HG03066 (cell line): ENCODE measurements at regions not wholly inside any gene's neighbourhood (a gene's known extent, or its start where the extent isn't known, plus 50 kb on each side); places are given as distances from the start of the nearest gene placed in this dataset.
A peak's percentile ranks its signal among the peaks of the same experiment; 100 is the strongest.

Source experiments
- ATAC-seq: cut with Tn5 transposase; IDR thresholded peaks from one replicate; pipeline ENCODE4 v1.9.1; 2021; ENCODE audit warnings: low read depth; ENCODE audit not compliant: unreplicated experiment

DNA sequence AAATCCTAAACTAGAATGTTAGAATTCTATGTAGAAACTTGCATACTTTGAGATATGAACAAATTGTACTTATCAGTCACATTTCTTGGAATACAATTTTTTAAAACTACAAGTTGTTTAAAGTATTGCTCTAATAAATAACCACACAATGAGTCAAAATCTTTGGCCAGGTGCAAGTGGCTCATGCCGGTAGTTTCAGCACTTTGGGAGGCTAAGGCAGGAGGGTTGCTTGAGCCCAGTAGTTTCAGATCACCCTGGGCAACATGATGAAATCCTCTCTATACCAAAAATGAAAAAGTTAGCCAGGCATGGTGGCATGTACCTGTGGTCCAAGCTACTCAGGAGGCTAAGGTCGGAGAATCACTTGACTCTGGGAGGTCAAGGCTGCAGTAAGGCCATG lies 257.8 kb downstream of the COX7C start:
- no peak for ATAC-seq

DNA sequence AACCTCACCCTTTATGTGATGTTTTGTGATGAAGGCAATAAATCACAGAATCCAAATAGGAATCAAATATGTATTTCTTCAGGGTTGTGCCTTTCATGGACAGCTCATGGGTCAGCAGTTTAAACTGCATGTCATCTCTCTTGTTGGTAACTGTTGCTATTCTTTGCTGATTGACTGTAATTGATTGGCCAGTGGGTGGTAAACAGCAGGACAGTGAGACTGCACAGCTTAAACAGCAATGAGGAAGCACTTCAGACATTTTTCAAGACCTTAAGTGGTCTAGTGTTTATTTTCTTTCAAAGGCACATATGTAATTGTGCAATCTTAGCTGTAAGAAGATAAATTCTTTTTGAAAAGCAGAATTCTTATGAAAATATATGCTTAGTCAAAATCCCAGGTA lies 260.5 kb downstream of the COX7C start:
- no peak for ATAC-seq

DNA sequence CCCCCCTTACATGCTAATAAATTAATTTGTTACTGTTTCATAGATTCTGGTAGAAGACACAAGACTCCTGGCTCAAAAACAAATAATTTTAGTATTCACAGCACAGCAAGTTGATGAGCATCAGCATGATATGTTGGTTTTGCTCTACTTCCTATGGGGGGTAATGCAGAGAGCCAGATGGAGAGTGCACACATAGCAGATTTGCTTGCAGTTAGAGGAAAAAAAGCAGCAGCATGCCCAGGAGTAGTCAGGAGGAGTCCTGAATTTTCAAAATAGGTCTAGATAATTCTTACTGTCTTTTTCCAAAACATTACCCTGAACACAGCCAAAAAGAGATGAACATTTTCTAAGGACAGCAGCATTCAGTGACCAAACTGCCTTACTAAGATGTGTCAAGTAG lies 261.3 kb downstream of the COX7C start:
- no peak for ATAC-seq

DNA sequence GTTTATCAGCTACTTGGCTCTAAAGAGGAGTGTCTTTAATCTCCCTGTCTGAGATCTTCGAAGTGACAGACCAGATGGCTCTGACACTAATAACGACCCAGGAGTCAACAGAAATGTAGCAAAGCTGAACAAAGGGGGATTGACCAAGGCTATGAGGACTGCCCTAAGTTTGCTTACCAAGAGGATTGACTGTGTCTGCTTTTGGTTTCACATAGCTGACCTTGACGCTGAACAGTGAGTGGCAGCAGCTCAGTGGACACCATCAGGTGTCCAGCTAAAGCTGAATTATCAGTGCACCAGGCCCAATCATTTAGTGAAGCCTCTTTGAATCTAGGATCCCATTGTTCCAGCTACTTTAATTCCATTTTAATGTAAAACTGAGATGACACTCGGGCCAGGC lies 262.6 kb downstream of the COX7C start:
- ATAC-seq, result no peak

DNA sequence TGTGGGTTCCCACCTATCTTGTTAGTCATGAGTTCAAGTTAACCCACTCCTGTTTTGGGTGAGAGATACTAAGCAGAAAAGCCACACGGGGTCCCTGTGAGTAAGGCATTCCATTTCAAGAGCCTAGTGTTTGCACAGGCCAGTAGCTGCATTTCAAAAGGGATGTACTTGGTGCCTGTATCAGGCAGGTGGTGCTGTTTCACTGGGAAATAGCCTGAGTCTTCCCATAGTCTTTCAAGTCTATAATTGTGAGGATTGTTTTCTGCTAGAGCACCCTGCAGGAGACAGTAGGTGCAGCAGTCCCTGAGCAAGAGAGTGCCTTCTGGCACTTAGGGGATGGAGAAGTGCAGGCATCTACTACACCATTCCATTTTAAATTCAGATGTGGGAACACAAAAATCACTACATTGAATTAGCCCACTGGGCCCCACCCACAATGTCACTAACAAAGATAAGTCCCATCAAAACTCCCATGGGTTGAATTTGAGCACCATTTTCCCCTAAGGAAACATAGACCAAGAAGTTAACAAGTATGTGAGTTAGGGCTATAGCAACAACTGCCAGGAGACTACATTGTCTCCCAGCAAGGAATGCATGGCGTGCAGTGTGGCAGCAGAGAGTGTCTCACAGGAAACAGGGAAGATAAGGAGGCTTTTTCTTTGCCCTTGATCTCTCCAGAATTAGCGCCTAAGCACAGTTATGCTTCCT lies 263.2 kb downstream of the COX7C start:
- peak; percentile 87 for ATAC-seq

DNA sequence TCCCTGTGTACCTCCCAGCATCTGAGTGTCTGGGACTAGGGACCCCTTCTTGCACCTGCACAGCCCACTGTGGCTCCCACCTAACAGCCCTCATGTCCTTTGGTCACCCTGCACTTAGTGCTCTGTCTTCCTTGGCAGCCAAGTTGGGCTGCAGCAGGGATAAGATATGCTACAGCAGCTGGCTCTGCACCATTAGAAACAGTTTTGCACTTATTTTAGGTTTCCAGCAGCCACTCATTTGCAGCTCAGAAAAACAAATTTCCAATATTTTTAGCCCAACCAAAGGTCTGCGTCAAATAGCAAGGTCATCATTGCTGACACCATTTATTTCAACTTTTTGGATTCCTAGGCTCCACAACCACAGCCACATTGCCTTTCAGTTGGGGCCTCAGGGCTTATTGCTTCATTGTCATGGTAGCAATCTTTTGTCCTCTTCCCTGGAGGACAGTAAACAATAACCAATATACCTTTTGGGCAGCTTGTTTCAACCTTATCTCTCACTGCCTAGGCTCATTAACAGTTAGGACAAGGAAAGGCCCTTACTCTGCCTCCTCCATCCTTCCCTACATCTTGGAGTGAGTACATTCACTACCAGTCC lies 263.9 kb downstream of the COX7C start:
- ATAC-seq, result no peak

DNA sequence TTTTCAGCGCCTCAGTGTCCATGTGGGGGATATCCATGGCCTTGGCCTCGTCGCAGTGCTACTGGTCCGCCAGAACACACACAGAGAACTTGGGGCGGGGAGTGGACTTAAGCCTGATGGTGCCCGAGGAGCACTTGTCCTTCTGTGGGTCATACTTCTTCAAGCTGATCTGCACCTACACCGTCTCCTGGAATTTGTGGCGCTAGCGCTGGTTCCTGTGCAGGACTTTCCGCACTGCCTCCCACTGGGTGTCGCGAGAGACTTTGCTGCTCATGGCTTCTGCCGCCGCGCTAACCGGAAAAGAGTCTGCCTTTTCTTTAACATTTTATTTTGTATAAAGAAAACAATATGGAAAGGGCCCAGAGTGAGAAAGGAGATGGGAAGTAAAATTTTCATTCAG lies 266.9 kb downstream of the COX7C start:
- ATAC-seq, result no peak

DNA sequence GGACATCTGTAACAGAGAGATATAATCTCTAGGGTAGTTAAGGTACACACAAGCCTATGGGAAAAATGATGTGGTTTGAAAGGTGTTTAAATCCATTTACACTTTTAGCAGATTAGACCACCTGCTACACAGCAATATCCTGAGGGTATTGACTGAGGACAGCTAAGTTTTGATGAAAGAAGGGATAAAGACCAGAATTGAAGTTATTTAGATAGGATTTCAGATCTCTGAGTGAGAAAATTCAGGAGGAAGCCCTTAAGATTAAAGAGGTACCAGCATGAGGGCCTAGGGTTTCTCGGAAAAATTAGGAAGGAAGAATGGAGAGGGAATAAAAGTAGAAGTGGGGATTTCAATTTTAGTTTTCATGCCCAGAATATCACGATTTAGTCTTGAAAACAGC lies 267.3 kb downstream of the COX7C start:
- no peak for ATAC-seq

DNA sequence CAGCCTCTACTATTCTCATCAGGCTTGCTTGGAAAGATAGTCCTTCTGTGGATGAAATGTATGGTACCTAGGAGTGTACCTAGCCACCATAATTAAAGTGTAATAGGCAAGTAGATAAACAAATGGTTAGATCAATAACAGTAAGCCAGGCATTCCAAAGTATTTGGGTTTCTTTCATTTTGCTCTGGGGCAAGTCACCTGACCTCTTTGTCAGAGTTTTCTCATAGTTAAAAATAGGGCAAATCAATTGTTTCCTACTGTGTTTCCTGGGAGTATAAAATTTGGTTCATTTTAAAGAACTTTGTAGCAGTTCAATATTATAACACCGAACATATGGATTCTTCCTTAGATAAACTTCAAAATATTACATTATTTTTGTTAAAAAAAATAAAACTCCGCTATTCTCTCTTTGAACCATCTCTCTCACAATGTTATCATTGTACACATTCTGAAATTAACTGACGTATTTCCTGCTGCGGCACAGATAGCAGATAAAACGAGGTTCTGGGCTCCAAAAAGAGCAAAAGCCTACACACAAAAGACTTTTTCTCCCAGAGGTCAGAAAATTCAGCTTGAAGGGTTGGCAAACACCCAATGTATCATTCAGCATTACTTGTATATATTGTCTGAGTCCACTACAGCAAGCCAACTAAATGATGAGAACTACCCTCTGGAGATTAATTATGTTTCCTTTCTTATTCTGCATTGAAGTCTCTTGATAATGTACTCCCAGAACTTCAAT lies 267.9 kb downstream of the COX7C start:
- no peak for ATAC-seq

DNA sequence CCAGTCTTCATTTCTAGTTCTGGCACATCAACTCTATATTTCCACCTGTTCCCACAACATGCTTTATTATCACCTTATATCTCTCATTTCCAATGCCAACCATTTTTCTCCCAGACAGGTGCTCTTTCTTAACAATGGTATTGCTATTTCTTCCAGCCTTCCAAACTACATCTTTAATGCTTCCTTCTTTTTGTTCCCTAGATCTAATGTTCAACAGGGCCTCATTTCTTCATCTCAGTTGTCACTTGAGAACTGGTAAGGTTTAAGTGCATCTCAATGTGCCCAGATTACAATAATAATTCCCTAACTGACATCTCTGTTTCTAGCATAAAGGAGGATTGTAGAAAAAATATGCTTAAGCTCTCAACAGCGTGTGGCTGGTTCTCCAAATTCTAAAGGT lies 272.6 kb downstream of the COX7C start:
- no peak for ATAC-seq

DNA sequence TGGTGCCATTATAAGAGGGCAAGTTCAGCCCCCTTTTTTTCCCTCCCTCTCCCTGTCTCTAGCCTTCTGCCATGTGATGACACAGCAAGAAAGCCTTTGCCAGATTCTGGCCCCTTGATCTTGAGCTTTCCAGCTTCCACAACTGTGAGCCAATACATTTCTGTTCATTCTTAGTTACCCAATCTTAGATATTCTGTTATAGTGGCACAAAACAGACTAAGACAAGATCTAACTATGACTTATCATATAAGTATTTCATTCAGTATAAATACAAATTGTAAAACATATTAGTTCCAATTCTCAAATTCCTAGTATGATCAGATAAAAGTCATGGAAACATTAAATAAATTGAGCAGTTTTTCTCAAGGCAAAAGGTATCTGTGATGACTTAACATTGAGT lies 276.3 kb downstream of the COX7C start:
- ATAC-seq, result no peak

DNA sequence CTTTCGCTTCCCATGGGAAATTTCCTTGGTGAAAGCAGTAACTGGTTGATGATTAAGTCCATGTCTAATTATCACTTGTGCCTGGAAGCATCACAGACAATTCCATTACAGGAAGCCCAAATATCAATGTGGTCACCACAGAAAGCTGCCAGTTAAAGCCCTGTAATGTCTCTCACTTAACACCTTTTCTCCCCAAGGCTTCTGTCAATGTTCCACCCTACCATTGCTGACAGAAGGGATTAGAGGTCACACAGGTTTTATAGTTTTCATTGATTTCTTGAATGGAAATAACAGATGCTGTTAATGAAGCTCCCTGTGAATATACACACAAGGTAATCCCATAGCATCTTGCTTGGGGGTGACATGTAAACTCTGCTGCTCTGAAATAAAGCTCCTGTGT lies 279.2 kb downstream of the COX7C start:
- no peak for ATAC-seq

DNA sequence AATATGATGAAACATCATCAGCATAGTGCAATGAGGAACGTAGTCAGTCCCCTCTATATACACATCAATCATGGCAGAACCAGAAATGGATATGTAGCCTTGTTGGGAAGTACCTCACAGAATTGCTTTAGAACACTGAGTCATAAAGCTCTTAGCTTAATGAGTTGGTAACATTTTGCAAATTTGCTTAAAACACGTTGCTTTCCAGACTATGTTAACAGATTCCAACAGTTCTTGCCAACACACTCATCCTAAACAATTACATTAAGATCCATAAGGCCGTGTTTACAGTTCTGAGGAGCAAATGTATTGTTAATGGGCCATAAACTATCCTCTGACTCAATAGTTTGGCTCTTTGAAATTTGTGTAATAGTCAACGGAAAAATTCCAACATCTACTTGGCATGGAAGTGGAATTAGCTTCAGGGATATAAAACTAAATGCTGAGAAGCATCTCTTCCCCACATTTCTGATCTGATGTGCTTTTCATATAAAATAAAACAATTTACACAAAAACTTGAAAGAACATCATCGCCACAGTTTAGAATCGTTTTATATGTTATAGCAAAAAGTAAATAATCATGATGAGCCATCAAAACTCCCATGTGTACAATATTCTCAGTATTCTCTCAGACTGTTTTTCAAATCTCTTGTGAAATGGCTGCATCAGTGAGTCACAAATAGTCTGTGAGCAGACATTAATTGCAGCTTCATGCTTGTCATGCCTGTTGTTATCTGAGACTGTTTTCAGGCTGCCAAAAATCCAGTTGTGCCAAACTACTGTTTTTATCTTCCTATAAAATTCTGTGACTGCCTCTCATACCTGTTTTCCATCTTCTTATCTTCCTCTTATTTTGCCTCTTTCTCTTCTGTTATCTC lies 291.9 kb downstream of the COX7C start:
- no peak for ATAC-seq

DNA sequence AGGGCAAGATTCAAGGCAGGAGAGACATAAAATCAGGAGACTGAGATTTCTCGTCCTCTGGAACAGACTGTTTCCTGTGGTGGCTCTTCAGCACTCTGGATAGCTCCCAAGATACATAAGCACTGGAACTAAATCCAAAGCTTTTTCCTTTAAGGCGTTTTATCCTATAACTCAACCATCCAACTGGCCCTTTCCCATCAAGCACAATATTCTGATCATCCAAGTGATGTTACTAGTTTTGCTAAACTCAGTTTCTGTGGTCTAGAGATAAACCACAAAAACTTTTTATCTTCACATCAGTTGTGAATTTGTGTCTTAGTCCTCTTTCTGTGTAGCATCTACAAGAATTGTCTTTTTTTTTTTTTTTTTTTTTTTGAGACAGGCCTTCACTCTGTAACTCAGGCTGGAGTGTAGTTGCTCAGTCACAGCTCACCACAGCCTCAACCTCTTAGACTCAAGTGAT lies 299.4 kb downstream of the COX7C start:
- no peak for ATAC-seq

DNA sequence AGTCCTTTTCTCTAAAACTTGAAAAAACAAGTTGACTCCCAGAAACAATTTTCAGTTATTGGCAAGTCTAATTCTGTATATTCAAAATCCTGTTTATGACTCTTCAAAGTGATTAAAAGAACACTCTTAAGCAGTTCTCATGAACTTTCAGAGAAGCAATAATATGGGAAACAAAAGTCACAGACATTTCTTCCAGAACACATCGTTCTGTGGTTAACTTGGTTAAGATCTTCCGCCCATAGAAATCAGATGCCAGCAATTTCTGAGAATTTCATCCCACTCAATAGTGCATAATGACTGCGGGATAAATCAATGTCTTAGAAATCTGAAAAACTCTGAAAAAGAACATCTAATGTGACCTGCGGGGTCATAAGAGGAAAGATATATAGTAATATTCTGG lies 300.5 kb downstream of the COX7C start:
- no peak for ATAC-seq

DNA sequence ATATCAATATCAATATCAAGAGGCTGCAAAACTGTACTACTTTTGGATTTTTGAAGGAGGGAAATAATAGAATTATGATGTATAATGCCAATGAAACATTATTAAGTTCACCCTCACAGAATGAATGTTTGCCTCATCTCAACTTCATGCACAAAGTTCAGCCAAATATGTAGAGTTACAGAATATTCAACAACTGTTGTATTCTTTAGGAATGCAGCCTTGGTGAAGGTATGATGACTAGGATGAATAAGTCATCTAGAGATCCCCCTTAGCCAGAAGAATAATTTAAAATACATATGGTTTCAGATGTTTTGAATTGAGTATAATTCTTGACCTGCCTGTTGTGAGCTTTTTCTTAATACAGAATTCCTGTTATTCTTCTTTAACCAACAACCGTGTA lies 308.3 kb downstream of the COX7C start:
- no peak for ATAC-seq

DNA sequence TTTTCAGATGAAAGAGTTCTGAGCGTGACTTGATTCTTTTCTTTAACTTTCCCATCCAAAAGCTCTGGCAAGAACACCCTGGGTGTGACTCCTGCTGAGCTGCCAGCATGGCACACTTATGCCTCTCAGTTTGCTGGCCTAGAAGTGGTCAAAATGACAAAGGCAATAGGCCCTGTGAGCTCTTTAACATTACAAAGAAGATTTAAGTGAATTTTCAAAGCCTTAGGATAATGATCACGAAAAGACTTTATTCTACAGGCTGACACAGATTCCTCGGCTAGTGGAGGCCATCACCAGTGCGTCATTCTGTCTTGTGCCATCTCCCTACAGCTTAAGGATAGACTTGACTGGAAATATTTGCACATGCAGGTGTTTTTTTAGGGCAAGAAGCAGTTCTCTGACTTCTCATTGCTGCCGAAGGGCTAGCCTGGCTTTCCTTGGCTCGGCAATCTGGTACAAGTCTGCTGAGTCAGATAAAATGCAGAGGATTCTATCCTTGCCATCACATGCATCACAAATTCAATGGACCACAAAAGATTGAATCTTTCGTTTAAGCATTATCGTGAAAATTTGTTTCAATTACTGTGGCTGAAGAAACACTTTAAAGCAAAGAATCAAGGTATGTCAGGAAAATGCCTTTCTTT lies 311.5 kb downstream of the COX7C start:
- ATAC-seq, result no peak

DNA sequence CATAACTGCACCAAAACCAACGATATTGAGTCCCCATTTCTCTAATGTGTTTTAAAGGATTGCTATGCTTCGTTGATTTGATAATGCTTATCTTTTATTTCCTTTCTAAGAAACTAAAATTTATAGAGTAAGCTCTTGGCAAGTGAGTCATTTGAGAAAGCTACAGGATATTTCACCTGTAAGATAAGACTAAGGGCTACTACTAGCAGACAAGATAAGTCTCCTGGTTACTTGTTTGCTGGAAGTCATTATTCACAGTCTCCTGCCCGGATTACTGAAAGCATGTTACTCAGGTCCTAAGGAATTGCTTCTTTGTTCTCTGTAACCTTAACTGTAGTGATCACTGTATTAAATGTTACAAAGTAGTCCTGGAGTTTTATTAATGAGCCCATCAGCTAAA lies 315.9 kb upstream of the RASA1 start:
- no peak for ATAC-seq

DNA sequence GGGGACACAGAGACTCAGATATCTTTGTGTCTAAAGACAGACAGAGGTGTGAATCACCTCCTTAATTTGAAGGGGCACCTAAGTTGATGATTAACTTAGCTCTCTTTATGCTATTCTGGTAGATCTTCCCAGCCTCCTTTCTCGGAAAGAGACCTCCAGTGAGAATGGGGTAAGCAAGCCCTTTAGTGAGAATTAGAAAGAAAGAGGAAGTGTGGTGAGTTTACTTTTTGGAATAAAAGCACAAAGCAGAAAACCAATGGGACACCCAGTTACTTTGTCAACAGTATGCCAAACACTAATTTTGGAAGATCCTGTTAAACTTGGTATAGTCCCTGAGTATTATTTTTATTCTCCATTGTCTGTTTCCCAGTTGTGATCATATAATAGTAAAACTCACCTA lies 302.8 kb upstream of the RASA1 start:
- ATAC-seq, result no peak

DNA sequence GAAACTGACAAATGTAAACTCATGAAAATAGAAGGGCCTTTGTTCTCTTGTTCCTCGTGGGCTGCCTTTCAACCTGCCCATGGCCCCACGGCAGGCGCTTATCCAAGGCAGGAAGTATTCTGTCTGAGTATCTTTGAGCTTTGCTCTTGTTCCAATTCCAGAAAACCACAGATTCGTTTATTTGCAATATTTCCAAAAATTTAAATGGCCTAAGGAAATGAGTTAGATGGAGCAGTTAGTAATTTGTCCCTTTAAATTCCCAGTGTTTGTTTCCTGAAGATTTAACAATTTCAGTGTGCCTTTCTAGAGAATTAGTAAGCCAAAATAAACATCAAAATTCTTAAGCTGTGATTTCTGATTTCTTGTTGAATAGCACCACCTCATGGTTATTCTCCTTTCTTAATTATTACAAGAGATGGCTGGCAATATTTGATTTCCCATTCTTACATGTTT lies 299.4 kb upstream of the RASA1 start:
- ATAC-seq, result no peak
